ENCODE measurements at regions not wholly inside any gene's neighbourhood (a gene's known extent, or its start where the extent isn't known, plus 50 kb on each side); places are given as distances from the start of the nearest gene placed in this dataset.

- no peak for TF ChIP-seq POLR2A (IDR thresholded peaks at IDR 0.05; ENCODE audit: extremely low read depth, insufficient read length)
- TF ChIP-seq MAX (IDR thresholded peaks at IDR 0.05; ENCODE audit: low read depth, low read length): no peak
- no peak for TF ChIP-seq MYC (IDR thresholded peaks at IDR 0.05; ENCODE audit: low read depth, low read length)
- no peak for TF ChIP-seq CTCF (IDR thresholded peaks at IDR 0.05; ENCODE audit: low read depth, low read length)
- no peak for DNase-seq (ENCODE audit: low read depth)
- no peak overlapping the region for H3K4me3 ChIP-seq (ENCODE audit: low read depth, low read length)
Measured at GRCh38 chr10:31171402-31172083, 139.9 kb upstream of the ZNF438 start.

GRCh38 chr10:31172925-31173324, 141.3 kb upstream of the ZNF438 start:
- TF ChIP-seq CTCF (IDR thresholded peaks at IDR 0.05; ENCODE audit: low read depth, low read length) (no peak), POLR2A (IDR thresholded peaks at IDR 0.05; ENCODE audit: extremely low read depth, insufficient read length) (no peak), MYC (IDR thresholded peaks at IDR 0.05; ENCODE audit: low read depth, low read length) (no peak), MAX (IDR thresholded peaks at IDR 0.05; ENCODE audit: low read depth, low read length) (no peak)
- no peak for DNase-seq (ENCODE audit: low read depth)
- H3K4me3 ChIP-seq (ENCODE audit: low read depth, low read length): no peak overlapping the region

DNA sequence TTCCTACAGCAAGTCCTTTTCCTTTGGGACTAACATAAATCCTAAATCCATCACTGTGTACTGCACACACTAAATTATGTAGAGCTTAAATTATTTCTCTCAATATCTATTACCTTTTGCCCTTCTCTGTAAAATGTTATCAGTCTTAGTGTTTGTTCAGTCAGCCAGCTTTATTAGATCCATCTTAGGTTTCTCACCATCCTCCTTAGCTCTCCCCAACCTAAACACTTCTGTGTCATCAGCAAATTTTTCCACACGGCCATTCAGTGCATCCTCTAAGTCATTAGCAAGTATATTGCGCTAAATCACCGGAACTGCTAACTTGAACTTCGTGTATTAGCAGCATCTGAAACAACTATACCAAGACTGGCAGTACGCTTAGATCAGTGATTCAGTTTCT, 142.1 kb upstream of the ZNF438 start:
- no peak overlapping the region for H3K4me3 ChIP-seq (ENCODE audit: low read depth, low read length)
- no peak for TF ChIP-seq MAX (IDR thresholded peaks at IDR 0.05; ENCODE audit: low read depth, low read length)
- no peak for TF ChIP-seq POLR2A (IDR thresholded peaks at IDR 0.05; ENCODE audit: extremely low read depth, insufficient read length)
- no peak for TF ChIP-seq CTCF (IDR thresholded peaks at IDR 0.05; ENCODE audit: low read depth, low read length)
- no peak for TF ChIP-seq MYC (IDR thresholded peaks at IDR 0.05; ENCODE audit: low read depth, low read length)
- no peak for DNase-seq (ENCODE audit: low read depth)

- no peak for TF ChIP-seq POLR2A (IDR thresholded peaks at IDR 0.05; ENCODE audit: extremely low read depth, insufficient read length)
- TF ChIP-seq MAX (IDR thresholded peaks at IDR 0.05; ENCODE audit: low read depth, low read length): no peak
- no peak for TF ChIP-seq CTCF (IDR thresholded peaks at IDR 0.05; ENCODE audit: low read depth, low read length)
- TF ChIP-seq MYC (IDR thresholded peaks at IDR 0.05; ENCODE audit: low read depth, low read length): no peak
- H3K4me3 ChIP-seq (ENCODE audit: low read depth, low read length): no peak overlapping the region
- DNase-seq (ENCODE audit: low read depth): no peak
Measured at GRCh38 chr10:31179091-31179680, 139.8 kb upstream of the ZEB1 start.

- TF ChIP-seq CTCF (IDR thresholded peaks at IDR 0.05; ENCODE audit: low read depth, low read length): no peak
- no peak for TF ChIP-seq POLR2A (IDR thresholded peaks at IDR 0.05; ENCODE audit: extremely low read depth, insufficient read length)
- no peak for TF ChIP-seq MAX (IDR thresholded peaks at IDR 0.05; ENCODE audit: low read depth, low read length)
- TF ChIP-seq MYC (IDR thresholded peaks at IDR 0.05; ENCODE audit: low read depth, low read length): no peak
- no peak overlapping the region for H3K4me3 ChIP-seq (ENCODE audit: low read depth, low read length)
- DNase-seq (ENCODE audit: low read depth): no peak
Measured at GRCh38 chr10:31186225-31187000, 132.6 kb upstream of the ZEB1 start.

Data from NB4 (cell line).